ENCODE measurements at regions not wholly inside any gene's neighbourhood (a gene's known extent, or its start where the extent isn't known, plus 50 kb on each side); places are given as distances from the start of the nearest gene placed in this dataset.

- no peak for TF ChIP-seq POLR2A (IDR thresholded peaks at IDR 0.05; ENCODE audit: low read length)
- TF ChIP-seq GATA1 (IDR thresholded peaks at IDR 0.05; ENCODE audit: low read depth, low read length): no peak
Measured at GRCh38 chr9:20227166-20227874, 395.0 kb downstream of the MLLT3 start.

Data from erythroblast (primary cell).